Stomach (tissue), 8 donors: ENCODE measurements at regions not wholly inside any gene's neighbourhood (a gene's known extent, or its start where the extent isn't known, plus 50 kb on each side); places are given as distances from the start of the nearest gene placed in this dataset.

Source experiments
- DNase-seq, 2 donors: peaks; one replicate each; pipeline versions ENCODE4 v3.0.0 to v3.0.0-alpha.2; 2013 to 2019
- H3K27ac ChIP-seq, 5 donors: fragments of 200-600 bp in 4 of 5; sonication (generic) in 4 of 5; one replicate each; pipeline ENCODE4 v1.5.1; 2013 to 2019; ENCODE audit warnings: mild to moderate bottlenecking in 1 of 5, moderate library complexity in 1 of 5
- H3K27me3 ChIP-seq, 3 donors: fragments of 200-600 bp; sonication (generic); one replicate each; pipeline ENCODE4 v1.5.1; 2017 to 2019; ENCODE audit warnings: mixed run types in 1 of 3
- H3K36me3 ChIP-seq, 4 donors: fragments of 200-600 bp; sonication (generic); 1 replicate in 3 of 4; 2 replicates in 1 of 4; pipeline ENCODE4 v1.5.1; 2016 to 2019
- H3K4me1 ChIP-seq, 4 donors: fragments of 200-600 bp; sonication (generic); one replicate each; pipeline ENCODE4 v1.5.1; 2016 to 2019
- H3K4me3 ChIP-seq, 4 donors: fragments of 200-600 bp; sonication (generic) in 3 of 4; one replicate each; pipeline ENCODE4 v1.5.1; 2016 to 2019; ENCODE audit warnings: mild to moderate bottlenecking in 1 of 4
- H3K9me3 ChIP-seq, 4 donors: fragments of 200-600 bp; sonication (generic); one replicate each; pipeline ENCODE4 v1.5.1; 2016 to 2019
- EP300 ChIP-seq: sonication (generic); formaldehyde crosslinking; IDR thresholded peaks from one replicate; pipeline ENCODE4 v1.6.1; 2017; ENCODE audit warnings: antibody characterized with exemption
- POLR2A ChIP-seq, 4 donors: fragments of 450-650 bp; IDR thresholded peaks; one replicate each; pipeline ENCODE4 v1.6.1; 2016; ENCODE audit warnings: antibody characterized with exemption in 4 of 4, control low read depth in 2 of 4, mild to moderate bottlenecking in 1 of 4, moderate library complexity in 1 of 4
- POLR2AphosphoS5 ChIP-seq, 3 donors: sonication (generic); formaldehyde crosslinking; IDR thresholded peaks; one replicate each; pipeline ENCODE4 v1.6.1; 2016; ENCODE audit warnings: antibody characterized with exemption in 3 of 3
- WGBS, 5 donors: extraction: QIAGEN DNeasy Blood & Tissue Kit in 3 of 5; methylation state at CpG; one replicate each; pipeline versions ENCODE4 v1.1.5 to v1.1.7; 2013 to 2018; 5-methylcytosine and 5-hydroxymethylcytosine counted together
- intact Hi-C: fragments of 100-400 bp; cut with DNase I; formaldehyde crosslinking; loops from one replicate; pipeline ENCODE4 v1.15.1; 2023; ENCODE audit warnings: low total_unique reads
- TF ChIP-seq, protein P1 (sequence below), 7 experiments: fragments of 450-650 bp in 4 of 7; fragments of 200-600 bp in 3 of 7; sonication (generic) in 3 of 7; IDR thresholded peaks; one replicate each; pipeline ENCODE4 v1.5.1; 2016 to 2019; ENCODE audit warnings: antibody characterized with exemption in 7 of 7, control low read depth in 2 of 7, mild to moderate bottlenecking in 1 of 7
- donor health status: healthy with polysubstance abuse.
- donor health status: Bipolar disorder and iron deficiency.
- donor health status: healthy.

DNA sequence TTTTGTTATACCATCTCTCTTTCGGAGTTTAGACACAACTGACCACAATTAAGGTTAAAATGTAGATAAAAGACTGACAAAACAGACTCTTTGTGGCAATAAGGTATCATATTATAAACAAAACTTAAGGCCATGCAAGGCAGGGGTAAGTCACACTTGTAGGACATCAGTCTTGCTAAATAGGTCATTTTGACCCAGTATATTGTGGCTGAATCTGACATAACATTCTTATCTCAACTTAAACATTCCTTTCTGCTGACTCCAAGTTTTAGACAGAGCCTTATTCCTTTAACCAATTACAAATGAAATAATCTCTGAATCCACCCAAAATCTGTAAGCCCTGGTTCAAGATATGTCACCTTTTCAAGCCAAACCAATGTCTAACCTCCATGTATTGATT is 733.4 kb upstream of the B3GALT2 start:
- H3K36me3 ChIP-seq: no peaks in the 10 kb centered on the region
- no peaks in the 10 kb centered on the region for H3K27me3 ChIP-seq
- H3K27ac ChIP-seq: no peak overlapping the region
- H3K4me1 ChIP-seq: no peaks in the 10 kb centered on the region
- intact Hi-C loops: no loop called here
- TF ChIP-seq, protein P1, sequence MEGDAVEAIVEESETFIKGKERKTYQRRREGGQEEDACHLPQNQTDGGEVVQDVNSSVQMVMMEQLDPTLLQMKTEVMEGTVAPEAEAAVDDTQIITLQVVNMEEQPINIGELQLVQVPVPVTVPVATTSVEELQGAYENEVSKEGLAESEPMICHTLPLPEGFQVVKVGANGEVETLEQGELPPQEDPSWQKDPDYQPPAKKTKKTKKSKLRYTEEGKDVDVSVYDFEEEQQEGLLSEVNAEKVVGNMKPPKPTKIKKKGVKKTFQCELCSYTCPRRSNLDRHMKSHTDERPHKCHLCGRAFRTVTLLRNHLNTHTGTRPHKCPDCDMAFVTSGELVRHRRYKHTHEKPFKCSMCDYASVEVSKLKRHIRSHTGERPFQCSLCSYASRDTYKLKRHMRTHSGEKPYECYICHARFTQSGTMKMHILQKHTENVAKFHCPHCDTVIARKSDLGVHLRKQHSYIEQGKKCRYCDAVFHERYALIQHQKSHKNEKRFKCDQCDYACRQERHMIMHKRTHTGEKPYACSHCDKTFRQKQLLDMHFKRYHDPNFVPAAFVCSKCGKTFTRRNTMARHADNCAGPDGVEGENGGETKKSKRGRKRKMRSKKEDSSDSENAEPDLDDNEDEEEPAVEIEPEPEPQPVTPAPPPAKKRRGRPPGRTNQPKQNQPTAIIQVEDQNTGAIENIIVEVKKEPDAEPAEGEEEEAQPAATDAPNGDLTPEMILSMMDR (IDR thresholded peaks at IDR 0.05): no peak
- TF ChIP-seq POLR2AphosphoS5 (IDR thresholded peaks at IDR 0.05): no peak
- TF ChIP-seq POLR2A (IDR thresholded peaks at IDR 0.05): no peak
- TF ChIP-seq EP300: no peak
- WGBS, 5 donors: 54 to 84% (median 66%) methylated on average over 1 of the region's 1 CpG
- no peaks in the 10 kb centered on the region for H3K9me3 ChIP-seq
- no peak overlapping the region for H3K4me3 ChIP-seq
- DNase-seq: peak in 1 of 2 donors; percentile 2

DNA sequence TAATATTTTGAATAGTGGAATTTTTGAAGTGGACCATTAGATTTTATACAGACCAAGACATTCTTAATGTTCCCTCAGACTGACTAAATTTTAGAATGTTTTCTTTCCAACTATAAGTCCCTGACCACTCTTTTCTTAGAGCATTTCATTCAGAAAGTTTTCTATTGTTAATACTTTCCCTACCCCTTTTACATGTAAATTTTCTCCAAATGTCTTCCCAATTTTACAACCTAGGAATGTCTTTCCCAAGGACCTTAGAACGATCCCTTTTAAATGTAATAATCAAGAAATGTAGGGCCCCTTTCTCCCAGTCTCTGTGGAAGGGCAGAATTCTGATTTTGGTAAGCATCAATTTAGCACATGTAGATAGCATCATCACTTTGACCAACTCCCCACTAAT is 730.0 kb upstream of the B3GALT2 start:
- DNase-seq: no peak
- TF ChIP-seq, protein P1 (IDR thresholded peaks at IDR 0.05): no peak
- TF ChIP-seq EP300 (no peak), POLR2A (IDR thresholded peaks at IDR 0.05) (no peak), POLR2AphosphoS5 (IDR thresholded peaks at IDR 0.05) (no peak)
- Histone ChIP-seq H3K27me3 (no peaks in the 10 kb centered on the region), H3K4me1 (no peaks in the 10 kb centered on the region), H3K9me3 (no peaks in the 10 kb centered on the region), H3K36me3 (no peaks in the 10 kb centered on the region), H3K4me3 (no peak overlapping the region), H3K27ac (no peak overlapping the region)
- intact Hi-C loops: no loop called here
- 59 to 93% (median 87%) methylated on average over 1 of the region's 1 CpG for WGBS, 5 donors

DNA sequence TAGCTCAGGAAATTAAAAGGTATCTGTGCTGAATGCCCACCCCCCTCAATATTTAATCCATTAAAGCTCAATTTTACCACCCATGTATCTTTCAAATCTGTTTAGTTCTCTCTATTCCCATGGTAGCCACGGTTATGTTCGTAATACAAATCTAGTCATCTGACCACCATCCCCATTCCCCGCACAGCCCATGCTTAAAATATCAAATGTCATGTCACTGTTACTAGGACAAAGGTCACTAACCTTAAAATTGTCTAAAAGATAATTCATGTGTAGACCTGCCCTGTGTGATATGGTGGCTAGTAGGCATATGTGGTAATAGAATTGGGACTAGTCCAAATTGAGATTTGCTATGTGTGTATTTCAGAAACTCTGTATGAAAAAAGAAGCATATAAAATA is 728.5 kb upstream of the B3GALT2 start:
- DNase-seq: no peak
- Histone ChIP-seq H3K4me3 (no peak overlapping the region), H3K9me3 (no peaks in the 10 kb centered on the region), H3K27me3 (no peaks in the 10 kb centered on the region), H3K36me3 (no peaks in the 10 kb centered on the region), H3K4me1 (no peaks in the 10 kb centered on the region), H3K27ac (no peak overlapping the region)
- intact Hi-C loops: no loop called here
- WGBS, 5 donors: 91 to 93% (median 92%) methylated on average over 3 of the region's 3 CpGs
- TF ChIP-seq POLR2AphosphoS5 (IDR thresholded peaks at IDR 0.05): no peak
- TF ChIP-seq POLR2A (IDR thresholded peaks at IDR 0.05): no peak
- no peak for TF ChIP-seq EP300
- TF ChIP-seq, protein P1 (IDR thresholded peaks at IDR 0.05): no peak

DNA sequence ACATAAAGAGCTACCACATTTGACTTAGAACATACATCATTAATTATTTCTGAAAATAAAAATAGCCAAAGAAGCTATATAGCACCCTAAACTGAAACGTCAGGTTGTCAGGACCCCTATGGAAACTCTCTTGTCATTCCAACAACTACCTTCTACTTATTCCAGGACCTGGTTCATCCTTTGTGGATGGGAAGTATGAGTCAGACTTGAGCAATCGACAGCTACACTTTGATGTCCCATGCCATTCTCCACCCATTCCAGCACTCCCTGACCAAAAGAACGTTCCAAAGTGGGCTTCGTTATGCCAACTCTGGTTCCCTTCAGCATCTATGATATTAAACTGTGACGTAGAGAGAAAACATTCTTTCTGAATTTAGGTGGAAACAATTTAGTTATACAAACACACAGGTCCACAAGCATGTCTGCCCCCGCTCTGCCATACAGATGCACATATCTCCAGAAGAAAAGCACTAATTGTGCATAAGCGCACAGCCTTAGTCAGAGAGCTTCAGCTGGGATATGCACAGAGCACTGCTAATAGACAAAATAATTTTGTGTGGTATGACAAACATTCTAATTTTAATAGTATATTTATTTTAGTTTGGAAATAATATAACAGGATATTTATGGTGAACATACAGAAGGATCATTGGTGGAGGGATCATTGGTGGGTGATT is 723.1 kb upstream of the B3GALT2 start:
- H3K4me3 ChIP-seq: no peak overlapping the region
- H3K36me3 ChIP-seq: no peaks in the 10 kb centered on the region
- intact Hi-C loops: no loop called here
- H3K4me1 ChIP-seq: no peaks in the 10 kb centered on the region
- H3K27me3 ChIP-seq: no peaks in the 10 kb centered on the region
- no peak for TF ChIP-seq POLR2A (IDR thresholded peaks at IDR 0.05)
- no peak for TF ChIP-seq EP300
- no peak for TF ChIP-seq POLR2AphosphoS5 (IDR thresholded peaks at IDR 0.05)
- TF ChIP-seq, protein P1 (IDR thresholded peaks at IDR 0.05): no peak
- H3K9me3 ChIP-seq: no peaks in the 10 kb centered on the region
- 67 to 80% (median 76%) methylated on average over 7 of the region's 7 CpGs for WGBS, 5 donors
- no peak for DNase-seq
- no peak overlapping the region for H3K27ac ChIP-seq
